HG02938 (cell line): ENCODE measurements at regions not wholly inside any gene's neighbourhood (a gene's known extent, or its start where the extent isn't known, plus 50 kb on each side); places are given as distances from the start of the nearest gene placed in this dataset.

Experiments
- ATAC-seq: cut with Tn5 transposase; IDR thresholded peaks from one replicate; pipeline ENCODE4 v1.9.1; 2021; ENCODE audit warnings: mild to moderate bottlenecking, moderate library complexity; ENCODE audit not compliant: unreplicated experiment

DNA sequence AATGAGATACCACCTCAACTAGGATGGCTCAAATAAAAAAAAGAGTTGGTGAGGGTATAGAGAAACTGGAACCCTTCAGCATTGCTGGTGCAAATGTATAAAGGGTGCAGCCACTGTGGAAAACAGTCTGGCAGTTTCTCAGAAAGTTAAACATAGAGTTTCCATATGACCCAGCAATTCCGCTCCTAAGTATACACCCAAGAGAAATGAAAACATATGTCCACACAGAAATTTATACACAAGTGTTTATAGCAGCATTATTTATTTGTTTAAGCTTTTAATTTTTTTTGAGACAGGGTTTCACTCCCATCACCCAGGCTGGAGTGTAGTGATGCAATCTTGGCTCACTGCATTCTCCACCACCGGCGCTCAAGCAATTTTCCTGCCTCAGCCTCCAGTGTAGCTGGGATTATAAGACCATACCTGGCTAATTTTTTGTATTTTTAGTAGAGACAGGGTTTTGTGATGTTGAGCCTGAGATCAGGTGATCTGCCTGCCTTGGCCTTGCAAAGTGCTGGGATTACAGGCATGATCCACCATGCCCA is 118.2 kb upstream of the KIF5B start:
- no peak for ATAC-seq

GRCh38 chr10:32171204-32171603 is 115.0 kb upstream of the KIF5B start:
- ATAC-seq, result no peak

DNA sequence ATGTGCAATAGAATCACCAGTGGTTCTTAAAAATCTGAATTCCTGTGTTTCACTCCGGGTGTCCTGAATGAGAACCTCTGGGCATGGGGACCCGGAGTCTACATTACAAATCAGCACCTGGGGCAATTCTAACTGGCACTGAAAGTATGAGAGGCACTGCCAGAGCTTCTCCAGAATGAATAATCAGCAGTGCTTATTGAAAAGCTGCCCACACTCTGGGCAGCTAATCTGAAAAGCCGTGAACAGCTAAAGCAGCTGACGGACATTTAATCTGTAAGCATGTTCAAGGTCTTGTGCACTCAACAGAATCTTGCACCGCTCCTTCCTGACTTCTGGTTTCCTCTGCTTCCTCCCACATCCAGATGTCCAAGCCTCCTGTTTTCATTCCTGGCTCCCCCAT is 113.3 kb upstream of the KIF5B start:
- ATAC-seq, result no peak

DNA sequence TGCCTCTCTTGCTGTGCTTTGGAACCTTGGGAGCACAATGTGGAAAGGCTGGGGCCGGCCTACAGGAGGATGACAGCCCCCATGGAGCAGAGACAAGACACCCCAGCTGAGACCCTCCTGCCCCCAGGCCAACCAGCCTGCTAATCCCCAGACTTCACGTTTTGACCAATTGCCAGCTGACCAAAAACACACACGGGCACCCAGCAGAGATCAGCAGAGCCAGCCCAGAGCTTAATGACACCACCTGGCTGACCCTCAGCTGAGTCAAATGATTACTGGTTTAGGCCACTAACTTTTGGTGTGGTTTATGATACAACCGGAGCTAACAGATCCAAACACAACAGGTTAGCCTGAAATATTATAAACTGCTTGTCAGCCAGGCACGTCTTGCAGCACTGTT is 111.2 kb upstream of the KIF5B start:
- ATAC-seq, result no peak

DNA sequence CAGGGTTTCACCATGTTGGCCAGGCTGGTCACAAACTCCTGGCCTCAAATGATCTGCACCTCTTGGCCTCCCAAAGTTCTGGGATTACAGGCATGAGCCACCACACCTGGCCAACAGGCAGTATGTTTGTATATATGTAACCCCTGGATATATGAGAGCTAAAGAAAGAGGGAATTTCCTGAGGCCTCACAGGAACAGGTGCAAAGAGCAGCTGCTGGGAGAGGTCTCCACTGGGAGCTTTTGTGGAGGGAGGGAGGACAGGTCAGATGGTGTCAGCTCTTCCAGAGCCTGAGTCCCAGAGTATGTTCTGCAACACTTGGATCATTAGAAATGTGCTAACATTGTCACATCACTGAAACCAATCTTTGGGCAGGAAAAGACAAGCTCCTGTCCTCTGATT is 110.1 kb upstream of the KIF5B start:
- ATAC-seq, result no peak

- ATAC-seq, result no peak
Measured at GRCh38 chr10:32163762-32164148, 107.5 kb upstream of the KIF5B start.

DNA sequence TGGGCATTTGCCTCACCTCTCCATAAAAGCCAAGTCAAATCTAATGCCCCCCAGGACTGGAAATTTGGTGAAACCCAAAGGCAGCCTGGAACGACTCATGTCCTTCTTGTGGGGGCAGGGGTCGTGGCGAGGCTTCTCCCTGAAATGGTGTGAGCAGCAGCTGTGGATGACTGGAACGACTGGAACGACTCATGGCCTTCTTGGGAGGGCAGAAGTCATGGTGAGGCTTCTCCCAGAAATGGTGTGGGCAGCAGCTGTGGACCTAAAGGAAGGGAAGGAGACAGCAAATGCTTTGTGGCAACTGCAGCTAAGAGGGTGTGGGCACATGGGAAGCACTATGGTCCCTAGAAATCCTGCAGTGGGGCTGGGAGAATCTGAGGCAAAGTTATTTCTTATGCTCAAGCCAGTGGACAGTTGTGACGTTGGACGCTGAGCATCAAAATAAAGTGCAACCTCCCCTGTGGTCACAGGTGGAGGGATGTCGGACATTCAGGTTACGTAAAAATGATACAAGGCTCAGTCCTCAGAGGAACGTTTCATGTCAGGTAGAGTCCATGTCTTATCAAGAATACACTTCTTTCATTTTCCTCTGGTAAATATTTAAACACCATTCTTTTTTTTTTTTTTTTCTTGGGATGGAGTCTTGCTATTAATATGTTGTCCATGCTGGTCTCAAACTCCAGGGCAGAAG is 107.0 kb upstream of the KIF5B start:
- no peak for ATAC-seq

GRCh38 chr10:32161586-32161985 is 105.4 kb upstream of the KIF5B start:
- ATAC-seq, result no peak

- no peak for ATAC-seq
Measured at GRCh38 chr10:32160864-32161263, 104.6 kb upstream of the KIF5B start.

DNA sequence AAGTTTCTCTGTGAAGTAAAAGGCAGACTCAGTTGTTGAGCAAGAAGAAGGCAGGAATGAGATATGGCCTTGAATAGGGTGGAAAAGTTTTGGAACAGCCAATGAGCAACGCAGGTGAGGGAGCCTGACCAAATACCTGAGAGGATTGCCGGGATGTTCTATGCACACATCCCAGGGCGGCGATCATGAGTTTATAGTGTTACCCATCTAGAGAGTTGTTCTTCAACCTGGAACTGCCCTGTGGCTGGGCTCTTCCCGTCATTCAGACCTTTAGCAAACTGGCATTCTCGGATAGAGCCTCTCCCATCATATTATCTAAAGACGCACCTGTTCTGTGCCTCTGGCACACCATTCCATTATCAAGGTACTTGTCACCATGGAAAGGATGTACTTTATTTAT is 103.0 kb upstream of the KIF5B start:
- no peak for ATAC-seq

- no peak for ATAC-seq
Measured at GRCh38 chr10:32156031-32156495, 99.8 kb upstream of the KIF5B start.

- ATAC-seq, result no peak
Measured at GRCh38 chr10:32155075-32155516, 98.9 kb upstream of the KIF5B start.

GRCh38 chr10:32153931-32154330 is 97.7 kb upstream of the KIF5B start:
- no peak for ATAC-seq

GRCh38 chr10:32153252-32153651 is 97.0 kb upstream of the KIF5B start:
- ATAC-seq, result no peak

DNA sequence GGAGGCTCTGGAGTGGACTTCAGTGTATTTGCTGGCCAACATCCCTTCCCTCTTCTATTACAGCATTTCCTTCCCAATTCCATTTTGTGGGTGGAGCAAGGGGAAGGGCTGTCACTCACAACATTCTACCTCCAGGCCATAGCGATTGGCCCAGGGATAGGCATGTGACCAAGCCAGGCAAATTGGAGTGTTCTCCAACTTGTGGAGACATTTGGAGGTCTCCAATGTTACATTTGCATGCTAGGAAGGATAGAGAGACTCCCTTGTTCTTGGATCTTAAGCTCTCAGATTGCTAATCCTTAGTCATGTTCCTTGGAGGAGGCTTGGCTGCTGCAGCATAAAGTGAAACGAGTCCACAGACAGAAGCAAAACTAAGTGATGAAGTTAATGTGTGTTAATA is 95.6 kb upstream of the KIF5B start:
- ATAC-seq, result no peak

GRCh38 chr10:32150532-32151101 is 94.4 kb upstream of the KIF5B start:
- no peak for ATAC-seq

DNA sequence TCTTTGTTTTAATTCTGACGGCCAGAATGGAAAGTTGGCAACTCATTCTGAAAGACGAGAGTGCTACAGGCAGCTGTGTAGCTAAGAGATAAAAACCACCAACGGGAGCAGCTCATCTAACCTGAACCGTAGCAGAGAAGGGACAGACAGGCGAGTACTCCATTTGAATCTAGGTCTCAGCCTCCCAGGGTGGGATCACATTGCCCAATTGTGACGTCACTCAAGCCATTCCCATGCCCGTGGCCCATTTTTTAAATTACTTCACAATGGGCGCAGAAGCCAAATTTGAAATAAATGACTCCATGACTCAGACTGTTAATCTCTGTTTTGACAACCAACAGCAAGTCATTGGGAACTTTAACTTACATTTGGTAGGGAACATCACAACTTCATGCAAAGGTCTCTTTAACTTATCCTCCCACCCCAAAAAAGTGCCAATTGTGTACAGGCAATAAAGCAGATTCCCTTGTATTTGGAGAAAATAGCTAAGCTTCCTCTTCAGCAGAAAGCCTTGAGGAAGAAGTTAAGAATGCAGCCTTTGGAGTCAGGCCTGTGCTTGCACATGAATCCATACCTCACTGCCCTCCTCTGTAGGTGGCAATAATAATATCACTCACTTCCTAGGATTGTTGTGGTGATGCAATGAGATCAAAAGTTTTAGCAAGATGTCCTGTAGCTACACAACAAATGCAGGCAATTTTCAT is 93.2 kb upstream of the KIF5B start:
- ATAC-seq, result peak; percentile 91

- ATAC-seq, result peak; percentile 14
Measured at GRCh38 chr10:32148864-32149251, 92.6 kb upstream of the KIF5B start.

GRCh38 chr10:32147730-32148129 is 91.5 kb upstream of the KIF5B start:
- no peak for ATAC-seq

GRCh38 chr10:32146166-32146565 is 89.9 kb upstream of the KIF5B start:
- no peak for ATAC-seq

- no peak for ATAC-seq
Measured at GRCh38 chr10:32144817-32145688, 88.8 kb upstream of the KIF5B start.
